OCI-LY7 (cell line): ENCODE measurements at regions not wholly inside any gene's neighbourhood (a gene's known extent, or its start where the extent isn't known, plus 50 kb on each side); places are given as distances from the start of the nearest gene placed in this dataset.

Source experiments
- BruUV-seq: library from RNA; stranded (reverse); fragments of 400-500 nt; replicated peaks from 2 replicates; lab custom pipeline; 2021; lab: Mats Ljungman, UMichigan
- CTCF ChIA-PET: fragments of 300-600 bp; sonication (Branson Sonifier 250); formaldehyde crosslinking; loops from one replicate; lab custom pipeline; 2022; ENCODE audit warnings: antibody characterized with exemption; ENCODE audit not compliant: unreplicated experiment; lab: Charles Lee
- POLR2A ChIA-PET: fragments of 300-600 bp; sonication (Branson Sonifier 250); formaldehyde crosslinking; loops from one replicate; lab custom pipeline; 2022; ENCODE audit warnings: antibody characterized with exemption; lab: Charles Lee
- DNase-seq: peaks from one replicate; pipeline ENCODE4 v3.0.0-alpha.2; 2015; ENCODE audit warnings: low spot score
- H2AFZ ChIP-seq: fragments of 200-600 bp; sonication (generic), shearing (Covaris generic); 2 replicates; pipeline ENCODE4 v1.6.1; 2014; ENCODE audit warnings: mild to moderate bottlenecking, antibody characterized with exemption, low read length, moderate library complexity
- H3K27ac ChIP-seq: fragments of 200-600 bp; sonication (generic); 2 replicates; pipeline ENCODE4 v1.5.1; 2014; ENCODE audit warnings: mixed run types, low read depth, mild to moderate bottlenecking, moderate library complexity, low read length, inconsistent platforms; ENCODE audit not compliant: poor library complexity, severe bottlenecking
- H3K36me3 ChIP-seq: fragments of 200-600 bp; sonication (generic); 2 replicates; pipeline ENCODE4 v1.6.1; 2014; ENCODE audit warnings: mild to moderate bottlenecking, antibody characterized with exemption, low read length, moderate library complexity, mixed read lengths; ENCODE audit not compliant: insufficient read depth
- H3K4me1 ChIP-seq: fragments of 200-600 bp; sonication (generic); 2 replicates; pipeline ENCODE4 v1.5.1; 2014; ENCODE audit warnings: mild to moderate bottlenecking, low read length; ENCODE audit not compliant: insufficient read depth, poor library complexity, severe bottlenecking
- H3K4me2 ChIP-seq: fragments of 200-600 bp; sonication (generic); 2 replicates; pipeline ENCODE4 v1.6.1; 2014; ENCODE audit warnings: mild to moderate bottlenecking, low read length
- H3K4me3 ChIP-seq: fragments of 200-600 bp; sonication (generic); 2 replicates; pipeline ENCODE4 v1.5.1; 2014; ENCODE audit warnings: mild to moderate bottlenecking, low read depth, low read length; ENCODE audit not compliant: poor library complexity, severe bottlenecking
- H3K79me2 ChIP-seq: fragments of 200-600 bp; sonication (generic); 2 replicates; pipeline ENCODE4 v1.6.1; 2016; ENCODE audit warnings: low read depth, mild to moderate bottlenecking, low read length, moderate library complexity, mixed read lengths; ENCODE audit not compliant: insufficient read depth
- H3K9me2 ChIP-seq: fragments of 200-600 bp; sonication (generic); 2 replicates; pipeline ENCODE4 v1.6.1; 2016; ENCODE audit warnings: mild to moderate bottlenecking, low read length, mixed read lengths; ENCODE audit not compliant: insufficient read depth
- H3K9me3 ChIP-seq: fragments of 200-600 bp; sonication (generic); 2 replicates; pipeline ENCODE4 v1.6.1; 2014; ENCODE audit warnings: mild to moderate bottlenecking, mixed run types, low read length, mixed read lengths
- H4K20me1 ChIP-seq: fragments of 200-600 bp; sonication (generic); 2 replicates; pipeline ENCODE4 v1.6.1; 2014; ENCODE audit warnings: mild to moderate bottlenecking, antibody characterized with exemption, low read length, moderate library complexity, mixed read lengths; ENCODE audit not compliant: insufficient read depth
- EZH2phosphoT487 ChIP-seq: fragments of 200-600 bp; sonication (generic); IDR thresholded peaks from 2 replicates; pipeline ENCODE4 v1.6.1; 2018; ENCODE audit warnings: low read depth, borderline replicate concordance, mild to moderate bottlenecking, mixed run types, antibody characterized with exemption, low read length, moderate library complexity, mixed read lengths
- intact Hi-C: fragments of 100-400 bp; cut with micrococcal nuclease; formaldehyde crosslinking; loops from one replicate; pipeline ENCODE4 v1.10.0; 2022; ENCODE audit not compliant: unreplicated experiment
- TF ChIP-seq, protein P1 (sequence below): fragments of 200-600 bp; sonication (generic); conservative IDR thresholded peaks from 2 replicates; pipeline ENCODE4 v1.5.1; 2014; ENCODE audit warnings: mild to moderate bottlenecking, antibody characterized with exemption, low read length, moderate library complexity, mixed read lengths

- intact Hi-C loops, result loop anchor here (2.0 kb wide), 1 partner anchor 119 kb away; no protein-coding TSS in a partner anchor
- H3K27ac ChIP-seq, result peak overlapping the region; percentile 85
- no peak overlapping the region for H2AFZ ChIP-seq
- no peaks in the 10 kb centered on the region for H3K9me2 ChIP-seq
- H4K20me1 ChIP-seq, result no peaks in the 10 kb centered on the region
- peak overlapping the region; percentile 85 for H3K4me3 ChIP-seq
- peaks cover 6% of the 10 kb centered on the region; the same call in 1 of the 2 replicates for H3K36me3 ChIP-seq
- peak overlapping the region; percentile 99 for H3K4me2 ChIP-seq
- CTCF ChIA-PET, result interaction anchor here (1.5 kb wide), 1 partner anchor 7 kb away, joined by 3 read pairs; no protein-coding TSS in a partner anchor
- H3K9me3 ChIP-seq, result no peaks in the 10 kb centered on the region
- POLR2A ChIA-PET, result interaction anchor here (0.9 to 11.0 kb wide), 4 partner anchors 10 to 188 kb away, joined by 3 to 186 read pairs (median 4); no protein-coding TSS in a partner anchor
- BruUV-seq, result TSS peak; percentile 59
- peaks cover 58% of the 10 kb centered on the region for H3K79me2 ChIP-seq
- no peak for TF ChIP-seq EZH2phosphoT487
- TF ChIP-seq, protein P1, sequence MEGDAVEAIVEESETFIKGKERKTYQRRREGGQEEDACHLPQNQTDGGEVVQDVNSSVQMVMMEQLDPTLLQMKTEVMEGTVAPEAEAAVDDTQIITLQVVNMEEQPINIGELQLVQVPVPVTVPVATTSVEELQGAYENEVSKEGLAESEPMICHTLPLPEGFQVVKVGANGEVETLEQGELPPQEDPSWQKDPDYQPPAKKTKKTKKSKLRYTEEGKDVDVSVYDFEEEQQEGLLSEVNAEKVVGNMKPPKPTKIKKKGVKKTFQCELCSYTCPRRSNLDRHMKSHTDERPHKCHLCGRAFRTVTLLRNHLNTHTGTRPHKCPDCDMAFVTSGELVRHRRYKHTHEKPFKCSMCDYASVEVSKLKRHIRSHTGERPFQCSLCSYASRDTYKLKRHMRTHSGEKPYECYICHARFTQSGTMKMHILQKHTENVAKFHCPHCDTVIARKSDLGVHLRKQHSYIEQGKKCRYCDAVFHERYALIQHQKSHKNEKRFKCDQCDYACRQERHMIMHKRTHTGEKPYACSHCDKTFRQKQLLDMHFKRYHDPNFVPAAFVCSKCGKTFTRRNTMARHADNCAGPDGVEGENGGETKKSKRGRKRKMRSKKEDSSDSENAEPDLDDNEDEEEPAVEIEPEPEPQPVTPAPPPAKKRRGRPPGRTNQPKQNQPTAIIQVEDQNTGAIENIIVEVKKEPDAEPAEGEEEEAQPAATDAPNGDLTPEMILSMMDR, result no peak
- peaks cover 27% of the 10 kb centered on the region for H3K4me1 ChIP-seq
- no peak for DNase-seq
These were observed 215.9 kb upstream of the MKLN1 start for GRCh38 chr7:131111792-131112191.

- DNase-seq, result peak; percentile 39
- intact Hi-C loops, result no loop called here
- peaks cover 2% of the 10 kb centered on the region; the same call in 1 of the 2 replicates for H3K9me3 ChIP-seq
- H4K20me1 ChIP-seq, result no peaks in the 10 kb centered on the region
- peaks cover 27% of the 10 kb centered on the region for H3K4me1 ChIP-seq
- CTCF ChIA-PET, result interaction anchor here (1.5 kb wide), 2 partner anchors 8 to 12 kb away, joined by 3 to 7 read pairs; no protein-coding TSS in a partner anchor
- H3K9me2 ChIP-seq, result no peaks in the 10 kb centered on the region
- H3K36me3 ChIP-seq, result peaks cover 4% of the 10 kb centered on the region; the same call in 1 of the 2 replicates
- peaks cover 52% of the 10 kb centered on the region for H3K79me2 ChIP-seq
- no TSS peak for BruUV-seq
- TF ChIP-seq EZH2phosphoT487, result no peak
- TF ChIP-seq, protein P1, result no peak
- no peak overlapping the region for H2AFZ ChIP-seq
- H3K4me2 ChIP-seq, result peak overlapping the region; percentile 99
- POLR2A ChIA-PET, result interaction anchor here (0.5 to 11.0 kb wide), 4 partner anchors 10 to 69 kb away, joined by 3 to 186 read pairs (median 4); no protein-coding TSS in a partner anchor
- peak overlapping the region; percentile 85 for H3K27ac ChIP-seq
- peak overlapping the region; percentile 85 for H3K4me3 ChIP-seq
These were observed 215.2 kb upstream of the MKLN1 start for GRCh38 chr7:131112431-131112830.

DNA sequence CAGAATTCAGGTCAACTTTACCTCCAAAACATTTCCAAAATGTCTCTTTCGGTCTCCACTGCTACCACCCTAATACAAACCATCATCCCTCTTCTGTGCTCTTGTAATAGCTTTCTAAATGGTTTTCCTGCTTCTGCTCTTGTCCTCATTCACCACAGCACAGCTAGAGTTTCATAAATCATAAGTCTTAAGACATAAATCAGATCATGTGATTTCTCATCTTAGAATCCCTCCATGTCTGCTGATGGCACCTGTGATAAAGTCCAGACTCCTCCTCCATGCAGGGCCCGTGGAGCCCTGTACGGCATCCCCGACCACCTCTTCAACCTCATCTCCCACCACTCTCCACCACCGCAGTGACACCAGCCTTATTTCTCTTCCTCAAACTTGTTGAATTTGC, 212.3 kb upstream of the MKLN1 start:
- no TSS peak for BruUV-seq
- Histone ChIP-seq H3K4me1 (peaks cover 27% of the 10 kb centered on the region), H3K9me3 (peaks cover 20% of the 10 kb centered on the region; the same call in 1 of the 2 replicates), H3K79me2 (peaks cover 25% of the 10 kb centered on the region; the same call in 1 of the 2 replicates), H3K9me2 (no peaks in the 10 kb centered on the region), H3K27ac (no peak overlapping the region), H4K20me1 (no peaks in the 10 kb centered on the region), H3K36me3 (peaks cover 18% of the 10 kb centered on the region), H3K4me2 (no peak overlapping the region), H3K4me3 (no peak overlapping the region), H2AFZ (no peak overlapping the region)
- intact Hi-C loops, result no loop called here
- ChIA-PET CTCF (no interaction called here), POLR2A (interaction anchor here (0.5 to 11.0 kb wide), 3 partner anchors 7 to 107 kb away, joined by 3 to 186 read pairs (median 3); no protein-coding TSS in a partner anchor)
- no peak for TF ChIP-seq EZH2phosphoT487
- TF ChIP-seq, protein P1, result no peak
- no peak for DNase-seq
